Muscle layer of colon (tissue), 2 donors: ENCODE measurements at regions not wholly inside any gene's neighbourhood (a gene's known extent, or its start where the extent isn't known, plus 50 kb on each side); places are given as distances from the start of the nearest gene placed in this dataset.
"Not testable (repeated sequence)": the region's sequence is repeated elsewhere in the genome, so short reads cannot be mapped to it uniquely, and the experiment has no call there.

Experiments
- H3K27ac ChIP-seq: one replicate; pipeline ENCODE4 v1.7.0; 2013; ENCODE audit warnings: low read depth, mild to moderate bottlenecking, low read length, moderate library complexity
- H3K27me3 ChIP-seq, 2 donors: one replicate each; pipeline ENCODE4 v1.7.0; 2013; ENCODE audit warnings: low read length in 2 of 2, mild to moderate bottlenecking in 2 of 2; ENCODE audit not compliant: insufficient read depth in 2 of 2, control insufficient read depth in 1 of 2
- H3K36me3 ChIP-seq: one replicate; pipeline ENCODE4 v1.7.0; 2013; ENCODE audit warnings: mild to moderate bottlenecking, low read length; ENCODE audit not compliant: insufficient read depth
- H3K4me1 ChIP-seq: one replicate; pipeline ENCODE4 v1.7.0; 2013; ENCODE audit warnings: mild to moderate bottlenecking, low read length; ENCODE audit not compliant: insufficient read depth
- H3K4me3 ChIP-seq, 2 donors: one replicate each; pipeline ENCODE4 v1.7.0; 2013; ENCODE audit warnings: low read length in 2 of 2, low read depth in 1 of 2, mild to moderate bottlenecking in 1 of 2, moderate library complexity in 1 of 2
- H3K9ac ChIP-seq: one replicate; pipeline ENCODE4 v1.7.0; 2013; ENCODE audit warnings: low read length
- H3K9me3 ChIP-seq: one replicate; pipeline ENCODE4 v1.7.0; 2013; ENCODE audit warnings: mild to moderate bottlenecking, low read length
- donor health status: abdominal sarcoma.
- donor health status: Adenocarcinoma of cecum.

DNA sequence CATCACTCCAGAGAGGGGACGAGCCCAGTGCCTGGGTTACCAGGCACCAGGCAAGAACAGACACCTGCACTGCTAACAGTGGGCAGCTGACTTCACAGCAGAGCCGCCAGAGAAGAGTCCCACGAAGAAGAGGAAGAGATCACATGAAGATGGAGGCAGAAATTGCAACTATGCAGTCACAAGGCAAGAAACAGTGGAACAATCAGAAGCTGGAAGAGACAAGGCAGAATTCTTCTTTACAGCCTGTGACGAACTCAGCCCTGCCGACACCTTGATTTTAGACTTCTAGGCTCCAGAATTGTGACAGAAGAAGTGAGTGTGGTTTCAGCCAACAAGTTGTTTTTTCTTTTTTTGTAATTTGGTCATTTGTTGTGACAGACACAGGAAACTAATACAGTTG lies 59.2 kb downstream of the IL12A start:
- Histone ChIP-seq H3K27ac (no peak overlapping the region), H3K9ac (no peak overlapping the region), H3K9me3 (no peaks in the 10 kb centered on the region), H3K36me3 (no peaks in the 10 kb centered on the region), H3K27me3 (no peaks in the 10 kb centered on the region), H3K4me3 (no peak overlapping the region), H3K4me1 (peaks cover 12% of the 10 kb centered on the region)

DNA sequence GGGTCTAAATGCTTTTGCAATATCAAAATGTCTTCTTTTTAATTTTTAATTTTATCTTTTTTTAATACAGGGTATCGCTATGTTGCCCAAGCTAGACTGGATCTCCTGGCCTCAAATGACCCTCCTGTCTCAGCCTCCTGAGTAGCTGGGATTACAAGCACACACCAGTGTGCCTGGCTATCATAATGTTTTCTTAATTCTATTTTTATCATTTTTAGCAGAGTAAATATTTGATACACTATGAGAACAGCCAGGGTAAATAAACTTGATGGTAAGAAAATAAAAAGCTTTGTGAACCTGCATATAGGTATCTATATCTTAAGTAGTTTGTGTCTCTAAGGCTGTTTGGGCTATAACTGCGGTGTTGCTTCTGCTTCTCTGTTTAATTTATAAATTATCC lies 60.4 kb downstream of the IL12A start:
- Histone ChIP-seq H3K4me3 (no peak overlapping the region), H3K27me3 (no peaks in the 10 kb centered on the region), H3K9ac (no peak overlapping the region), H3K27ac (no peak overlapping the region), H3K9me3 (no peaks in the 10 kb centered on the region), H3K4me1 (peaks cover 12% of the 10 kb centered on the region), H3K36me3 (no peaks in the 10 kb centered on the region)

DNA sequence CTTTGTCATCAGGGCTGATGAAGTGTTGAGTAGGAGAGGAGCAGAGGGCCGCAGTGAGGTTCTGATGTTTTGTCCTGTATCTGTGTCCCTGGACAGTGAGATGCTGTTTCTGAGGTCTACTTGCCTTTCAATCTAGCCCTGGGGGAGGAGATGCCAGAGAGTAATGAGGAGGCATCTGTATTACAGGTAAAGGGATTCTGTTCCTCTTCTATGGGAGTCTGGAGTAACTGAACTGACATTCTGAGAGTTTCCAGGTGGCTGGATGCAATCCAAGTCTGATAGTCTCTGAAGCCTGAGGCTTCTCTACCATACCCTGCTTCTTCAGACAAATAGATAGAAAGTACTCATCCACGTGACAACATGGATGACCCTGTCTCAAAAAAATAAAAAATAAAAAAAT lies 60.9 kb downstream of the IL12A start:
- Histone ChIP-seq H3K4me3 (no peak overlapping the region), H3K4me1 (peaks cover 12% of the 10 kb centered on the region), H3K27ac (no peak overlapping the region), H3K36me3 (no peaks in the 10 kb centered on the region), H3K9ac (no peak overlapping the region), H3K27me3 (no peaks in the 10 kb centered on the region), H3K9me3 (no peaks in the 10 kb centered on the region)

- no peak overlapping the region for H3K27ac ChIP-seq
- no peak overlapping the region for H3K9ac ChIP-seq
- no peaks in the 10 kb centered on the region for H3K9me3 ChIP-seq
- H3K27me3 ChIP-seq: no peaks in the 10 kb centered on the region
- no peaks in the 10 kb centered on the region for H3K36me3 ChIP-seq
- H3K4me3 ChIP-seq: no peak overlapping the region
- H3K4me1 ChIP-seq: peaks cover 12% of the 10 kb centered on the region
These were observed 61.4 kb downstream of the IL12A start for GRCh38 chr3:160049988-160050387.

- no peaks in the 10 kb centered on the region for H3K27me3 ChIP-seq
- H3K27ac ChIP-seq: peak overlapping the region; percentile 12
- peaks cover 12% of the 10 kb centered on the region for H3K4me1 ChIP-seq
- no peaks in the 10 kb centered on the region for H3K9me3 ChIP-seq
- peak overlapping the region; percentile 26 to 29 for H3K4me3 ChIP-seq
- no peak overlapping the region for H3K9ac ChIP-seq
- H3K36me3 ChIP-seq: no peaks in the 10 kb centered on the region
These were observed 63.9 kb downstream of the IL12A start for GRCh38 chr3:160052385-160053047.

DNA sequence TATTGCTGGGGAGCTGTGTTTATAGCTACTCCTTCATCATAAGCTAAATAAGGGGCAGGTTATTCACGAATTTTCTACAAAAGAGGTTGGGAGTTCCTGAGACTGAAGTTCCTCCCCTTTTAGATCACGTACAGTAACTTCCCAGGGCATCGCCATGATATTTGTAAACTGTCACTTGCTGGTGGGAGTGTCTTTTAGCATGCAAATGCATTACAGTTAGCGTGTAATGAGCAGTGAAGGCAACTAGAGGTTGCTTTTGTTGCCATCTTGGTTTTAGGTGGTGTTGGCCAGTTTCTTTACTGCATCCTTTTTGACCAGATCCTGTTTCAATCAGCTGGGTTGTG lies 64.4 kb downstream of the IL12A start:
- H3K4me3 ChIP-seq: peak overlapping the region in 1 of 2 donors; percentile 26

DNA sequence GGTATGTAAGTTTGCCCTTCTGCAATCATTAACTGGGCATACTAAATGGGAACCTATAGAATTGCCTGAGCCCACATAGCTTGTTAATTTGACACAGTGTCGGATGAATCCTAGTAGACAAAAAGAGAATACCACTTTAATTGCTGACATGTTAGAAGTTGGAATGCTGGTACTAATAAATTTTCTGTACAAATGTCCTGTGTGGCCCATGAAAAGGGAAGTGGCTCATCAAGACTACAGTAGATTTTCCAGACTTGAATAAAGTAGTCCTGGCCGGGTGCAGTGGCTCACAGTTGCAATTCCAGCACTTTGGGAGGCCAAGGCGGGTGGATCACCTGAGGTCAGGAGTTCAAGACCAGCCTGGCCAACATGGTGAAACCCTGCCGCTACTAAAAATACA lies 66.2 kb downstream of the IL12A start:
- not testable (repeated sequence) for H3K4me3 ChIP-seq, H3K36me3 ChIP-seq, H3K27ac ChIP-seq, H3K9ac ChIP-seq, H3K9me3 ChIP-seq, H3K27me3 ChIP-seq, H3K4me1 ChIP-seq

More for the DNA sequence above, 64.4 kb downstream of the IL12A start:
- Histone ChIP-seq H3K27ac (peak overlapping the region; percentile 12), H3K9ac (no peak overlapping the region), H3K9me3 (no peaks in the 10 kb centered on the region), H3K4me1 (peaks cover 12% of the 10 kb centered on the region), H3K27me3 (no peaks in the 10 kb centered on the region), H3K36me3 (no peaks in the 10 kb centered on the region)

DNA sequence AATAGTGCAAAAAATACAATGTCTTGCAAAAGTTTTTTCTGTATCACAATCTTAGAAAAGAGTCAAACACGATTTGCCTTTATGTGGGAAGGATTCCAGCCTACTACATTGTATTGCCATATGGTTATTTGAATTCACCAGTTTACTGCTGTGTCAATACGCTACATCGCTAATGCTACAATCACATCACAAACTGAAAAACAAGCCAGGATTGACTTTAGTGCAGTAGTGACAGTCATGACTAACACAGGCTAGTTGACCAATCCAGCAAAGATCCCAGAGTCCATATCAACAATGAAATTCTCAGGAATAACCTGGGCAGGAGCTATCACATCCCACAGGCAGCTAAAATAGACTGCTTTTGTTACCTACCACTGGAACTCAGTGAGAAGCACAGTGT lies 67.0 kb downstream of the IL12A start:
- Histone ChIP-seq H3K27ac (no peak overlapping the region), H3K4me3 (no peak overlapping the region), H3K9ac (no peak overlapping the region), H3K36me3 (no peaks in the 10 kb centered on the region), H3K9me3 (no peaks in the 10 kb centered on the region), H3K27me3 (no peaks in the 10 kb centered on the region), H3K4me1 (no peaks in the 10 kb centered on the region)

- Histone ChIP-seq H3K27ac (no peak overlapping the region), H3K27me3 (no peaks in the 10 kb centered on the region), H3K36me3 (no peaks in the 10 kb centered on the region), H3K9ac (no peak overlapping the region), H3K4me1 (no peaks in the 10 kb centered on the region), H3K4me3 (no peak overlapping the region), H3K9me3 (no peaks in the 10 kb centered on the region)
These were observed 68.7 kb downstream of the IL12A start for GRCh38 chr3:160057331-160057730.

- Histone ChIP-seq H3K4me1 (no peaks in the 10 kb centered on the region), H3K4me3 (no peak overlapping the region), H3K27me3 (no peaks in the 10 kb centered on the region), H3K27ac (no peak overlapping the region), H3K9ac (no peak overlapping the region), H3K9me3 (no peaks in the 10 kb centered on the region), H3K36me3 (no peaks in the 10 kb centered on the region)
These were observed 71.9 kb downstream of the IL12A start for GRCh38 chr3:160060409-160061027.

DNA sequence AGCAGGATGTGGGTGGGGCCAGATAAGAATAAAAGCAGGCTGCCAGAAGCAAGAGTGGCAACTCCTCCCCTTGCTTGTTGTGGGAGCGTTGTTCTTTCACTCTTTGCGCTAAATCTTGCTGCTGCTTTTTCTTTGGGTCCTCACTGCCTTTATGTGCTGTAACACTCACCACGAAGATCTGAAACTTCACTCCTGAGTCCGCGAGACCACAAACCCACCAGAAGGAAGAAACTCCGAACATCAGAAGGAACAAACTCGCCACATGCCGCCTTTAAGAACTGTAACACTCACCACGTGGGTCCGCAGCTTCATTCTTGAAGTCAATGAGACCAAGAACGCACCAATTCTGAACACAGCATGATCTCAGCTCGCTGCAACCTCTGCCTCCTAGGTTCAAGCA lies 72.9 kb downstream of the IL12A start:
- no peaks in the 10 kb centered on the region for H3K4me1 ChIP-seq
- no peaks in the 10 kb centered on the region for H3K36me3 ChIP-seq
- no peak overlapping the region for H3K27ac ChIP-seq
- no peaks in the 10 kb centered on the region for H3K27me3 ChIP-seq
- no peak overlapping the region for H3K9ac ChIP-seq
- H3K9me3 ChIP-seq: no peaks in the 10 kb centered on the region
- no peak overlapping the region for H3K4me3 ChIP-seq

GRCh38 chr3:160065282-160065681 lies 76.6 kb downstream of the IL12A start:
- H3K9ac ChIP-seq: no peak overlapping the region
- no peaks in the 10 kb centered on the region for H3K4me1 ChIP-seq
- H3K9me3 ChIP-seq: no peaks in the 10 kb centered on the region
- H3K4me3 ChIP-seq: no peak overlapping the region
- no peaks in the 10 kb centered on the region for H3K36me3 ChIP-seq
- H3K27ac ChIP-seq: no peak overlapping the region
- H3K27me3 ChIP-seq: no peaks in the 10 kb centered on the region
